Mesenchymal stem cell (in vitro differentiated cells and primary cell): ENCODE measurements at regions not wholly inside any gene's neighbourhood (a gene's known extent, or its start where the extent isn't known, plus 50 kb on each side); places are given as distances from the start of the nearest gene placed in this dataset.

ENCODE experiments used
- DNase-seq: peaks from one replicate; pipeline ENCODE4 v3.0.0-alpha.2; 2013
- H2AFZ ChIP-seq: one replicate; pipeline ENCODE4 v1.6.1; 2013; ENCODE audit warnings: low read depth, mild to moderate bottlenecking, control low read depth, inconsistent platforms, low read length, moderate library complexity
- H2AK5ac ChIP-seq: 2 replicates; pipeline ENCODE4 v1.6.1; 2013; ENCODE audit warnings: low read length, moderate library complexity, mild to moderate bottlenecking, inconsistent platforms; ENCODE audit not compliant: severe bottlenecking
- H2BK120ac ChIP-seq: one replicate; pipeline ENCODE4 v1.6.1; 2013; ENCODE audit warnings: low read depth, mild to moderate bottlenecking, inconsistent platforms, low read length, moderate library complexity
- H2BK12ac ChIP-seq, 2 experiments: one replicate each; pipeline ENCODE4 v1.6.1; 2013; ENCODE audit warnings: inconsistent platforms in 2 of 2, low read length in 2 of 2, mild to moderate bottlenecking in 2 of 2, moderate library complexity in 2 of 2, control low read depth in 1 of 2
- H2BK15ac ChIP-seq: one replicate; pipeline ENCODE4 v1.6.1; 2013; ENCODE audit warnings: mild to moderate bottlenecking, low read depth, inconsistent platforms; ENCODE audit not compliant: poor library complexity, severe bottlenecking
- H2BK5ac ChIP-seq: 2 replicates; pipeline ENCODE4 v1.6.1; 2013; ENCODE audit warnings: low read depth, mild to moderate bottlenecking, low read length, control low read depth, inconsistent platforms; ENCODE audit not compliant: poor library complexity, severe bottlenecking
- H3K14ac ChIP-seq, 2 experiments: one replicate each; pipeline ENCODE4 v1.6.1; 2013; ENCODE audit warnings: inconsistent platforms in 2 of 2, low read length in 2 of 2, control low read depth in 1 of 2, mild to moderate bottlenecking in 1 of 2, moderate library complexity in 1 of 2
- H3K18ac ChIP-seq, 2 experiments: one replicate each; pipeline ENCODE4 v1.6.1; 2013; ENCODE audit warnings: inconsistent platforms in 2 of 2, low read length in 2 of 2, control low read depth in 1 of 2, low read depth in 1 of 2, mild to moderate bottlenecking in 1 of 2
- H3K23ac ChIP-seq, 2 experiments: one replicate each; pipeline ENCODE4 v1.6.1; 2013; ENCODE audit warnings: inconsistent platforms in 2 of 2, low read length in 2 of 2, mild to moderate bottlenecking in 2 of 2, moderate library complexity in 2 of 2, control low read depth in 1 of 2
- H3K27ac ChIP-seq: 2 replicates; pipeline ENCODE4 v1.5.1; 2013; ENCODE audit warnings: mild to moderate bottlenecking, moderate library complexity, low read length, control low read depth, inconsistent platforms; ENCODE audit not compliant: poor library complexity, severe bottlenecking
- H3K27me3 ChIP-seq, 2 experiments: 2 replicates each; pipeline versions ENCODE4 v1.6.1 to v1.7.0; 2013; ENCODE audit warnings: low read length in 2 of 2, mild to moderate bottlenecking in 2 of 2, moderate library complexity in 2 of 2, control low read depth in 1 of 2, inconsistent platforms in 1 of 2; ENCODE audit not compliant: control insufficient read depth in 1 of 2, insufficient read depth in 1 of 2
- H3K36me3 ChIP-seq, 2 experiments: 2 replicates each; pipeline versions ENCODE4 v1.6.1 to v1.7.0; 2013; ENCODE audit warnings: low read length in 2 of 2, control low read depth in 1 of 2, inconsistent platforms in 1 of 2, low read depth in 1 of 2, mild to moderate bottlenecking in 1 of 2; ENCODE audit not compliant: insufficient read depth in 2 of 2, control insufficient read depth in 1 of 2
- H3K4ac ChIP-seq, 2 experiments: one replicate each; pipeline ENCODE4 v1.6.1; 2013; ENCODE audit warnings: inconsistent platforms in 2 of 2, low read length in 2 of 2, mild to moderate bottlenecking in 2 of 2, moderate library complexity in 2 of 2, control low read depth in 1 of 2, low read depth in 1 of 2
- H3K4me1 ChIP-seq: 2 replicates; pipeline ENCODE4 v1.6.1; 2013; ENCODE audit warnings: low read depth, low read length, control low read depth; ENCODE audit not compliant: control insufficient read depth, insufficient read depth
- H3K4me2 ChIP-seq: 2 replicates; pipeline ENCODE4 v1.6.1; 2013; ENCODE audit warnings: low read length, mild to moderate bottlenecking, inconsistent platforms; ENCODE audit not compliant: poor library complexity, severe bottlenecking
- H3K4me3 ChIP-seq, 2 experiments: 2 replicates each; pipeline versions ENCODE4 v1.5.1 to v1.7.0; 2013; ENCODE audit warnings: low read length in 2 of 2, mild to moderate bottlenecking in 2 of 2, control low read depth in 1 of 2, low read depth in 1 of 2; ENCODE audit not compliant: insufficient read depth in 1 of 2
- H3K79me1 ChIP-seq: replicated peaks from 2 replicates; pipeline ENCODE4 v1.6.1; 2013; ENCODE audit warnings: mild to moderate bottlenecking, control low read depth, low read length, inconsistent platforms; ENCODE audit not compliant: poor library complexity, severe bottlenecking
- H3K9ac ChIP-seq: 2 replicates; pipeline ENCODE4 v1.7.0; 2013; ENCODE audit warnings: mild to moderate bottlenecking, low read length, moderate library complexity
- H3K9me3 ChIP-seq: 2 replicates; pipeline ENCODE4 v1.7.0; 2013; ENCODE audit warnings: mild to moderate bottlenecking, low read length; ENCODE audit not compliant: control insufficient read depth
- H4K8ac ChIP-seq: one replicate; pipeline ENCODE4 v1.6.1; 2013; ENCODE audit warnings: inconsistent platforms, mild to moderate bottlenecking, low read length, moderate library complexity
- H4K91ac ChIP-seq: one replicate; pipeline ENCODE4 v1.6.1; 2013; ENCODE audit warnings: mild to moderate bottlenecking, low read length, inconsistent platforms
- WGBS: methylation state at CpG from one replicate; pipeline ENCODE4 v1.1.7; 2013; ENCODE audit warnings: mixed read lengths; 5-methylcytosine and 5-hydroxymethylcytosine counted together

- Histone ChIP-seq H2AK5ac (no peak overlapping the region), H3K27ac (no peak overlapping the region), H3K79me1 (no peaks in the 10 kb centered on the region), H2BK120ac (no peak overlapping the region), H2AFZ (no peak overlapping the region), H3K4me1 (no peaks in the 10 kb centered on the region), H3K23ac (no peak overlapping the region), H3K4me3 (no peak overlapping the region), H3K9ac (no peak overlapping the region), H2BK12ac (no peak overlapping the region), H3K4me2 (no peak overlapping the region), H3K14ac (no peak overlapping the region), H3K36me3 (no peaks in the 10 kb centered on the region), H4K91ac (no peak overlapping the region), H2BK15ac (no peak overlapping the region), H4K8ac (no peak overlapping the region), H3K4ac (no peak overlapping the region), H3K18ac (no peak overlapping the region), H3K27me3 (peaks cover 0 to 23% of the 10 kb centered on the region in 2 experiments), H3K9me3 (no peaks in the 10 kb centered on the region), H2BK5ac (no peak overlapping the region)
- DNase-seq: no peak
- 59% methylated on average over 5 of the region's 5 CpGs for WGBS
These were observed 90.8 kb downstream of the UQCRFS1 start for GRCh38 chr19:29122185-29122584.

GRCh38 chr19:29121684-29122083 lies 91.3 kb downstream of the UQCRFS1 start:
- Histone ChIP-seq H3K9me3 (no peaks in the 10 kb centered on the region), H4K8ac (no peak overlapping the region), H3K4me1 (no peaks in the 10 kb centered on the region), H2BK120ac (no peak overlapping the region), H2BK15ac (no peak overlapping the region), H3K14ac (no peak overlapping the region), H3K18ac (no peak overlapping the region), H4K91ac (no peak overlapping the region), H3K9ac (no peak overlapping the region), H2BK5ac (no peak overlapping the region), H3K27me3 (peaks cover 0 to 22% of the 10 kb centered on the region in 2 experiments), H3K23ac (no peak overlapping the region), H3K36me3 (no peaks in the 10 kb centered on the region), H3K4me2 (no peak overlapping the region), H2AFZ (no peak overlapping the region), H3K4ac (no peak overlapping the region), H3K79me1 (no peaks in the 10 kb centered on the region), H2BK12ac (no peak overlapping the region), H2AK5ac (no peak overlapping the region), H3K27ac (no peak overlapping the region), H3K4me3 (no peak overlapping the region)
- no peak for DNase-seq
- WGBS: 44% methylated on average over 3 of the region's 3 CpGs

GRCh38 chr19:29120466-29120865 lies 92.5 kb downstream of the UQCRFS1 start:
- H2AK5ac ChIP-seq: no peak overlapping the region
- H3K4me1 ChIP-seq: no peaks in the 10 kb centered on the region
- H3K9ac ChIP-seq: no peak overlapping the region
- no peak overlapping the region for H2BK5ac ChIP-seq
- H2BK120ac ChIP-seq: no peak overlapping the region
- no peaks in the 10 kb centered on the region for H3K79me1 ChIP-seq
- H3K14ac ChIP-seq: no peak overlapping the region
- no peak overlapping the region for H2BK12ac ChIP-seq
- H3K18ac ChIP-seq: no peak overlapping the region
- peaks cover 0 to 17% of the 10 kb centered on the region in 2 experiments for H3K27me3 ChIP-seq
- no peak overlapping the region for H3K27ac ChIP-seq
- DNase-seq: no peak
- H3K9me3 ChIP-seq: no peaks in the 10 kb centered on the region
- 70% methylated on average over 6 of the region's 6 CpGs for WGBS
- no peak overlapping the region for H4K8ac ChIP-seq
- H4K91ac ChIP-seq: no peak overlapping the region
- no peaks in the 10 kb centered on the region for H3K36me3 ChIP-seq
- H3K4me3 ChIP-seq: no peak overlapping the region
- H3K4ac ChIP-seq: no peak overlapping the region
- H2AFZ ChIP-seq: no peak overlapping the region
- H3K23ac ChIP-seq: no peak overlapping the region
- no peak overlapping the region for H2BK15ac ChIP-seq
- no peak overlapping the region for H3K4me2 ChIP-seq

- H3K23ac ChIP-seq: no peak overlapping the region
- 37% methylated on average over 9 of the region's 9 CpGs for WGBS
- no peak overlapping the region for H3K18ac ChIP-seq
- no peak overlapping the region for H2BK5ac ChIP-seq
- H3K4me1 ChIP-seq: no peaks in the 10 kb centered on the region
- no peak overlapping the region for H3K9ac ChIP-seq
- H2AK5ac ChIP-seq: no peak overlapping the region
- H3K4ac ChIP-seq: no peak overlapping the region
- H3K27ac ChIP-seq: no peak overlapping the region
- H4K8ac ChIP-seq: no peak overlapping the region
- no peaks in the 10 kb centered on the region for H3K36me3 ChIP-seq
- H3K27me3 ChIP-seq: peaks cover 0 to 12% of the 10 kb centered on the region in 2 experiments
- H2BK120ac ChIP-seq: no peak overlapping the region
- no peak overlapping the region for H4K91ac ChIP-seq
- no peaks in the 10 kb centered on the region for H3K9me3 ChIP-seq
- no peaks in the 10 kb centered on the region for H3K79me1 ChIP-seq
- H3K14ac ChIP-seq: no peak overlapping the region
- no peak overlapping the region for H3K4me2 ChIP-seq
- H3K4me3 ChIP-seq: no peak overlapping the region
- DNase-seq: no peak
- no peak overlapping the region for H2BK12ac ChIP-seq
- H2AFZ ChIP-seq: no peak overlapping the region
- no peak overlapping the region for H2BK15ac ChIP-seq
These were observed 93.4 kb downstream of the UQCRFS1 start for GRCh38 chr19:29119590-29119989.
